DOHH2 (cell line): ENCODE measurements at regions not wholly inside any gene's neighbourhood (a gene's known extent, or its start where the extent isn't known, plus 50 kb on each side); places are given as distances from the start of the nearest gene placed in this dataset.

ENCODE experiments used
- CTCF ChIP-seq: fragments of 200-600 bp; sonication (generic); IDR thresholded peaks from one replicate; pipeline ENCODE4 v1.5.1; 2014; ENCODE audit warnings: antibody characterized with exemption, mild to moderate bottlenecking, low read depth, low read length; ENCODE audit not compliant: poor library complexity, severe bottlenecking
- EZH2phosphoT487 ChIP-seq: fragments of 200-600 bp; sonication (generic); IDR thresholded peaks from 2 replicates; pipeline ENCODE4 v1.6.1; 2017; ENCODE audit warnings: borderline replicate concordance, mild to moderate bottlenecking, antibody characterized with exemption, low read length, moderate library complexity, mixed read lengths

GRCh38 chr14:62110941-62111340 lies 348.7 kb downstream of the SNAPC1 start:
- no peak for TF ChIP-seq CTCF
- TF ChIP-seq EZH2phosphoT487, result no peak
